ENCODE measurements at regions not wholly inside any gene's neighbourhood (a gene's known extent, or its start where the extent isn't known, plus 50 kb on each side); places are given as distances from the start of the nearest gene placed in this dataset.

DNA sequence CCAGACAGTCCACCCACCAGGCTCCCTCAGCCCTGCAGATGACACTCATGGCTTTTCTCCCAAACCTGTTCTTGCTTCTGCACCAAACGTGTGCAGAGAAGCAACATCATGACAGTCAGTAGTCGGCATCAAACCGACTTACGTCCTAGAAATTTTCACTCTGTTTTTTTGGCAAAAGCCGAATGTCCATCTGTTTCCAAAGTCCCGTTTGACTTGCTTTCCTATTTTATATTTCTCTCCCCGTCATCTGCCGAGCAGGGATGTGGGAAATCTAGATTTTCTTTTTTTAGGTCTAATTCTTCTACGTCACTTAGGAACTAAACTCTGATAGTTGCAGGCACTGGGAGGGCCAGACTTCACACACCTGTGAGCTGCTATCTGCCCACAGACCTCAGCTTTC lies 104.9 kb downstream of the RMI2 start:
- TF ChIP-seq, protein P1, sequence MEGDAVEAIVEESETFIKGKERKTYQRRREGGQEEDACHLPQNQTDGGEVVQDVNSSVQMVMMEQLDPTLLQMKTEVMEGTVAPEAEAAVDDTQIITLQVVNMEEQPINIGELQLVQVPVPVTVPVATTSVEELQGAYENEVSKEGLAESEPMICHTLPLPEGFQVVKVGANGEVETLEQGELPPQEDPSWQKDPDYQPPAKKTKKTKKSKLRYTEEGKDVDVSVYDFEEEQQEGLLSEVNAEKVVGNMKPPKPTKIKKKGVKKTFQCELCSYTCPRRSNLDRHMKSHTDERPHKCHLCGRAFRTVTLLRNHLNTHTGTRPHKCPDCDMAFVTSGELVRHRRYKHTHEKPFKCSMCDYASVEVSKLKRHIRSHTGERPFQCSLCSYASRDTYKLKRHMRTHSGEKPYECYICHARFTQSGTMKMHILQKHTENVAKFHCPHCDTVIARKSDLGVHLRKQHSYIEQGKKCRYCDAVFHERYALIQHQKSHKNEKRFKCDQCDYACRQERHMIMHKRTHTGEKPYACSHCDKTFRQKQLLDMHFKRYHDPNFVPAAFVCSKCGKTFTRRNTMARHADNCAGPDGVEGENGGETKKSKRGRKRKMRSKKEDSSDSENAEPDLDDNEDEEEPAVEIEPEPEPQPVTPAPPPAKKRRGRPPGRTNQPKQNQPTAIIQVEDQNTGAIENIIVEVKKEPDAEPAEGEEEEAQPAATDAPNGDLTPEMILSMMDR (IDR thresholded peaks at IDR 0.05) = no peak
- TF ChIP-seq EZH2 (IDR thresholded peaks at IDR 0.05) = no peak
- no peak for TF ChIP-seq EZH2phosphoT487 (IDR thresholded peaks at IDR 0.05)
